ENCODE measurements at regions not wholly inside any gene's neighbourhood (a gene's known extent, or its start where the extent isn't known, plus 50 kb on each side); places are given as distances from the start of the nearest gene placed in this dataset.

- H3K27me3 ChIP-seq = no peaks in the 10 kb centered on the region
- no peak overlapping the region for H3K4me3 ChIP-seq
- H3K27ac ChIP-seq (replicated peaks in 1 of 4) = no peak overlapping the region
- no peaks in the 10 kb centered on the region for H3K36me3 ChIP-seq
- TF ChIP-seq CTCF (IDR thresholded peaks at IDR 0.05) (no peak), POLR2AphosphoS5 (IDR thresholded peaks at IDR 0.05) (no peak), POLR2A (IDR thresholded peaks at IDR 0.05; ENCODE audit: low read depth) (no peak), EP300 (IDR thresholded peaks at IDR 0.05) (no peak)
- H3K9me3 ChIP-seq = no peaks in the 10 kb centered on the region
- no peak for DNase-seq (ENCODE audit: extremely low spot score)
- WGBS = 54% methylated on average over 2 of the region's 2 CpGs
- intact Hi-C loops (cut with DNase I) = no loop called here
- H3K4me1 ChIP-seq = peaks cover 0 to 5% (median under 1%) of the 10 kb centered on the region in 4 donors
Measured at GRCh38 chr2:200247494-200247893, 59.0 kb upstream of the SPATS2L start.

- Histone ChIP-seq H3K4me3 (no peak overlapping the region), H3K27me3 (no peaks in the 10 kb centered on the region), H3K36me3 (no peaks in the 10 kb centered on the region), H3K27ac (replicated peaks in 1 of 4) (no peak overlapping the region), H3K9me3 (no peaks in the 10 kb centered on the region), H3K4me1 (peaks cover 8 to 14% (median 11%) of the 10 kb centered on the region in 4 donors)
- intact Hi-C loops (cut with DNase I) = no loop called here
- no peak for DNase-seq (ENCODE audit: extremely low spot score)
- WGBS = 42% methylated on average over 8 of the region's 8 CpGs
- TF ChIP-seq EP300 (IDR thresholded peaks at IDR 0.05) (no peak), CTCF (IDR thresholded peaks at IDR 0.05) (no peak), POLR2AphosphoS5 (IDR thresholded peaks at IDR 0.05) (no peak), POLR2A (IDR thresholded peaks at IDR 0.05; ENCODE audit: low read depth) (no peak)
Measured at GRCh38 chr2:200252265-200253067, 54.0 kb upstream of the SPATS2L start.

- no peak overlapping the region for H3K4me3 ChIP-seq
- H3K36me3 ChIP-seq = no peaks in the 10 kb centered on the region
- WGBS = 34% methylated on average over 2 of the region's 2 CpGs
- no peak overlapping the region for H3K27ac ChIP-seq (replicated peaks in 1 of 4)
- intact Hi-C loops (cut with DNase I) = no loop called here
- TF ChIP-seq POLR2A (IDR thresholded peaks at IDR 0.05; ENCODE audit: low read depth) (no peak), CTCF (IDR thresholded peaks at IDR 0.05) (no peak), POLR2AphosphoS5 (IDR thresholded peaks at IDR 0.05) (no peak), EP300 (IDR thresholded peaks at IDR 0.05) (no peak)
- DNase-seq (ENCODE audit: extremely low spot score) = no peak
- H3K9me3 ChIP-seq = no peaks in the 10 kb centered on the region
- peaks cover 8 to 12% (median 10%) of the 10 kb centered on the region in 4 donors for H3K4me1 ChIP-seq
- H3K27me3 ChIP-seq = no peaks in the 10 kb centered on the region
Measured at GRCh38 chr2:200253639-200254038, 52.9 kb upstream of the SPATS2L start.

GRCh38 chr2:200254773-200255172 is 51.7 kb upstream of the SPATS2L start:
- Histone ChIP-seq H3K27me3 (no peaks in the 10 kb centered on the region), H3K27ac (replicated peaks in 1 of 4) (no peak overlapping the region), H3K4me1 (peaks cover 8 to 12% (median 10%) of the 10 kb centered on the region in 4 donors), H3K4me3 (no peak overlapping the region), H3K9me3 (no peaks in the 10 kb centered on the region), H3K36me3 (no peaks in the 10 kb centered on the region)
- TF ChIP-seq EP300 (IDR thresholded peaks at IDR 0.05) (no peak), POLR2AphosphoS5 (IDR thresholded peaks at IDR 0.05) (no peak)
- DNase-seq (ENCODE audit: extremely low spot score) = no peak
- intact Hi-C loops (cut with DNase I) = no loop called here
- WGBS = 87% methylated on average over 4 of the region's 4 CpGs

GRCh38 chr2:200255549-200255948 is 50.9 kb upstream of the SPATS2L start:
- no peaks in the 10 kb centered on the region for H3K9me3 ChIP-seq
- H3K36me3 ChIP-seq = no peaks in the 10 kb centered on the region
- no peak for TF ChIP-seq POLR2A (IDR thresholded peaks at IDR 0.05; ENCODE audit: low read depth)
- no peak for TF ChIP-seq EP300 (IDR thresholded peaks at IDR 0.05)
- TF ChIP-seq CTCF (IDR thresholded peaks at IDR 0.05) = no peak
- TF ChIP-seq POLR2AphosphoS5 (IDR thresholded peaks at IDR 0.05) = no peak
- H3K27me3 ChIP-seq = no peaks in the 10 kb centered on the region
- no peak overlapping the region for H3K4me3 ChIP-seq
- intact Hi-C loops (cut with DNase I) = no loop called here
- no peak overlapping the region for H3K27ac ChIP-seq (replicated peaks in 1 of 4)
- no peak for DNase-seq (ENCODE audit: extremely low spot score)
- peaks cover 8 to 12% (median 10%) of the 10 kb centered on the region in 4 donors for H3K4me1 ChIP-seq
- 93% methylated on average over 3 of the region's 3 CpGs for WGBS

All from esophagus muscularis mucosa (tissue), 4 donors.